CD4-positive, CD25-positive, alpha-beta regulatory T cell (primary cell): ENCODE measurements at regions not wholly inside any gene's neighbourhood (a gene's known extent, or its start where the extent isn't known, plus 50 kb on each side); places are given as distances from the start of the nearest gene placed in this dataset.
A peak's percentile ranks its signal among the peaks of the same experiment; 100 is the strongest.
"Not testable (repeated sequence)": the region's sequence is repeated elsewhere in the genome, so short reads cannot be mapped to it uniquely, and the experiment has no call there.

Source experiments
- ATAC-seq, 2 donors: fragments of 150-1000 bp; cut with Tn5 transposase; one replicate each; pipeline ENCODE4 v1.10.0; 2021; ENCODE audit warnings: low read depth in 2 of 2, moderate number of reproducible peaks in 2 of 2, moderate library complexity in 1 of 2
- DNase-seq, 3 donors: peaks; one replicate each; pipeline versions ENCODE4 v3.0.0 to v3.0.0-alpha.2; 2012 to 2022; ENCODE audit warnings: mixed read lengths in 1 of 3
- H3K27ac ChIP-seq: one replicate; pipeline ENCODE4 v1.7.0; 2013; ENCODE audit warnings: mild to moderate bottlenecking, low read length; ENCODE audit not compliant: insufficient read depth, poor library complexity, severe bottlenecking
- H3K27me3 ChIP-seq: one replicate; pipeline ENCODE4 v1.7.0; 2013; ENCODE audit warnings: low read length; ENCODE audit not compliant: control insufficient read depth, insufficient read depth
- H3K36me3 ChIP-seq: one replicate; pipeline ENCODE4 v1.7.0; 2013; ENCODE audit warnings: mild to moderate bottlenecking, low read length, moderate library complexity; ENCODE audit not compliant: control insufficient read depth, insufficient read depth
- H3K4me1 ChIP-seq: 2 replicates; pipeline ENCODE4 v1.7.0; 2013; ENCODE audit warnings: mild to moderate bottlenecking, low read length; ENCODE audit not compliant: insufficient read depth, control insufficient read depth, poor library complexity, severe bottlenecking
- H3K4me3 ChIP-seq: one replicate; pipeline ENCODE4 v1.7.0; 2013; ENCODE audit warnings: low read depth, mild to moderate bottlenecking, low read length, moderate library complexity
- H3K9me3 ChIP-seq, 2 experiments: 1 replicate in 1 of 2; 2 replicates in 1 of 2; pipeline ENCODE4 v1.7.0; 2013; ENCODE audit warnings: low read length in 2 of 2, mild to moderate bottlenecking in 1 of 2, moderate library complexity in 1 of 2; ENCODE audit not compliant: control insufficient read depth in 2 of 2
- H3K27ac Mint-ChIP-seq, 3 donors: one replicate each; pipeline ENCODE4 v1.8.0; 2020 to 2022; ENCODE audit warnings: mild to moderate bottlenecking in 3 of 3, mixed read lengths in 3 of 3, moderate library complexity in 2 of 3
- H3K27me3 Mint-ChIP-seq: one replicate; pipeline ENCODE4 v1.8.0; 2022; ENCODE audit warnings: mild to moderate bottlenecking, mixed read lengths
- H3K36me3 Mint-ChIP-seq: one replicate; pipeline ENCODE4 v1.8.0; 2020; ENCODE audit warnings: mixed read lengths
- H3K4me1 Mint-ChIP-seq, 4 donors: one replicate each; pipeline ENCODE4 v1.8.0; 2020 to 2022; ENCODE audit warnings: mixed read lengths in 4 of 4, mild to moderate bottlenecking in 1 of 4
- H3K4me3 Mint-ChIP-seq, 4 donors: one replicate each; pipeline ENCODE4 v1.8.0; 2020 to 2022; ENCODE audit warnings: mild to moderate bottlenecking in 4 of 4, mixed read lengths in 4 of 4, moderate library complexity in 3 of 4
- H3K9me3 Mint-ChIP-seq, 7 donors: one replicate each; pipeline ENCODE4 v1.8.0; 2020 to 2022; ENCODE audit warnings: mixed read lengths in 7 of 7, mild to moderate bottlenecking in 3 of 7, moderate library complexity in 2 of 7

DNA sequence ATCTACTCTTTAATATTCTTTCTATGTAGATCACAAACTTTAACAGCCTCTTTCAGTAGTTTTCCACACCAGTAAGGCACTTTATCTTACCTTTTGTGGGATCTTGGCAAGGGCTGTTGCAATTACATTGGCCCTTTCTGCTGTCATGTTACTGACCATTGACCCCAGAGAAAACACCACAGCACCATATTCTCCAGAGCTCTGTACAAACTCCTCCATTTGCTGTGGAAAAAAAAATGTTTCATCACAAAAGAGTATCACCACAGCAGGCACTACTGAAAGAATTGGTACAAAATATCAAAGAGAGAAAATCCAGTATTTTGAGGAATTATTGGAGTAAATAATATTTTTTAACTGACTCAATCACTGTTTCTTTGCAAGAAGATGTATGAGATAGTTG lies 62.3 kb upstream of the UGT2A3 start:
- not testable (repeated sequence) for ATAC-seq, H3K9me3 Mint-ChIP-seq, H3K27ac Mint-ChIP-seq

DNA sequence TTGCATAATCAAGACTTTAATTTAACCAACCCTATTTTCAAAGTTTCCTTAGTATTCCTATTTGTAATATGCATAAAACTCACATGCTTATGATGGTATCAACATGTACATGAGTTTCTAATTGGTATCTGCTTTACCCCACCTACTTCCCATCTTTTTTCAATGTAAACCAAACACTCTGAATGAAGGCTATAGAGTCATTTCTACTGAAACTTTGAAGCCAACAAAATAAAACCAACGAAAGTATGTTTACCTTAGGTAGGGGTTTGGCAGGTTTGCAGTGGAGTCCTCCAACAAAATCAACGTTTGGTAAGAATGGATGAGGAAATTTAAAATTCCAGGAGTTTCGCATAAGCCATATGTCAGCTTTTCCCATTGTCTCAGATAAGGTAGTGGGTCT lies 66.4 kb upstream of the UGT2A3 start:
- not testable (repeated sequence) for H3K36me3 ChIP-seq, H3K4me3 Mint-ChIP-seq, H3K4me1 ChIP-seq, H3K27ac ChIP-seq, H3K27me3 Mint-ChIP-seq, H3K4me1 Mint-ChIP-seq, ATAC-seq, H3K27me3 ChIP-seq, H3K27ac Mint-ChIP-seq, DNase-seq, H3K9me3 ChIP-seq, H3K4me3 ChIP-seq, H3K9me3 Mint-ChIP-seq, H3K36me3 Mint-ChIP-seq

More for the DNA sequence above, 62.3 kb upstream of the UGT2A3 start:
- not testable (repeated sequence) for H3K9me3 ChIP-seq, H3K36me3 Mint-ChIP-seq, DNase-seq, H3K27me3 Mint-ChIP-seq, H3K27ac ChIP-seq, H3K4me3 Mint-ChIP-seq, H3K27me3 ChIP-seq, H3K4me1 Mint-ChIP-seq, H3K36me3 ChIP-seq, H3K4me1 ChIP-seq, H3K4me3 ChIP-seq

DNA sequence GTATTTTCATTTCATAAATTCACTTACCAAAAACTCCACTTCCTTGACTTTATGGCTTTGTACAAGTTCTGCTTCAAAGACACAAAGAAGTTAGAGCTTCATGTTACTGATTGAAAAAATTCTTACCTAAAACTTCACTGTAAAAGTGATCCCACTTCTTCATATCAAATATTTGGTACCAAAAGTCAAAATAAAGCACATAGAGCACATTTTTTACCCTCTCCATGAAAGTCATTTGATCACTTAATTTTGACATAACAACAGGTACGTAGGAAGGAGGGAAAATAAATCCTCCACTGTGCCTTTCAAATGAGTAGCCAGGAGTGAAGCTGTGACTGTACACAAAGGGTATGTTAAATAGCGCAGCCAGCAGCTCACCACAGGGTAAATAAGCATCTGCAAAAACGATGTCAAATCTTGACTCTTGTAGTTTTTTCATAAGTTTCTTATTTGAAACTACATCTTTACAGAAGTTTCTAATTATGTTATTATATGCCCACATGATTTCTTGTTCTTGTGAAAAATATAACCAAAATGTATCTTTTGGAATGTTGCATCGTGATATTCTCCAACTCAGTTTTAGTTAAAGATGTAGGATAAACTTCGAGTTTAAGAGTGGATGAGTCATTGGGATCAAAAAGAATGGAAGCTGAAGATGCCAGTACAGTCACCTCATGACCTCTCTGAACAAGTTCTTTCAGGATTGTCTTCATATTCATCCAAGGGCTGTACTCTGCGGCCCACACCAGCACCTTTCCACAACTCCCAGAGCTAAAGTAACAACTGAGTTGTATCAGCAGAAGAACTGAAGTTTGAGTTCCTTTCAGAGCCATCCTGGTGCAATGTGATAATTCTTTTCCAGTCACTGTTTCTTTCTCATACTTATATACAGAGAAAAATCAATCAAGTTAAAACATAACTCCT lies 68.2 kb upstream of the UGT2A3 start:
- not testable (repeated sequence) for H3K9me3 Mint-ChIP-seq, H3K27ac Mint-ChIP-seq, ATAC-seq, H3K36me3 Mint-ChIP-seq, H3K4me1 ChIP-seq, H3K4me3 ChIP-seq, DNase-seq, H3K4me3 Mint-ChIP-seq, H3K4me1 Mint-ChIP-seq, H3K27ac ChIP-seq, H3K36me3 ChIP-seq, H3K27me3 Mint-ChIP-seq, H3K27me3 ChIP-seq, H3K9me3 ChIP-seq

DNA sequence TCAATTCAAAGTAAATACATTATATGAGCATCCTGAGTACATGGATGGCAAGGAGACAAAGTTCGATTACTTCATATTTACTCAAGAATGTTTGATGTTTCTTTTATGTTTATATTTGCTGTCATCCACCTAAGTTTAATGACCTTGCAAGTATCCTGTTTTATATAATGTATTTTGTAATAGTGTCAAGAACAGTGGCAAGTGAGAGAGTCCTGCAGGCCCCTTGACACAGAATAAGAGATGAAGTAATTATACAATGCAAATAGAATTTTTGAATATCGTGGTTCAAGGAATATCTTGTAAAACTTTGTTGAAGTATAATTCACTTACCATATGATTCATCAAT lies 68.8 kb upstream of the UGT2A3 start:
- H3K4me1 ChIP-seq, DNase-seq, H3K27me3 Mint-ChIP-seq, ATAC-seq, H3K4me1 Mint-ChIP-seq, H3K9me3 ChIP-seq, H3K27ac ChIP-seq, H3K36me3 Mint-ChIP-seq, H3K27ac Mint-ChIP-seq, H3K27me3 ChIP-seq, H3K9me3 Mint-ChIP-seq, H3K4me3 Mint-ChIP-seq, H3K4me3 ChIP-seq, H3K36me3 ChIP-seq: not testable (repeated sequence)

DNA sequence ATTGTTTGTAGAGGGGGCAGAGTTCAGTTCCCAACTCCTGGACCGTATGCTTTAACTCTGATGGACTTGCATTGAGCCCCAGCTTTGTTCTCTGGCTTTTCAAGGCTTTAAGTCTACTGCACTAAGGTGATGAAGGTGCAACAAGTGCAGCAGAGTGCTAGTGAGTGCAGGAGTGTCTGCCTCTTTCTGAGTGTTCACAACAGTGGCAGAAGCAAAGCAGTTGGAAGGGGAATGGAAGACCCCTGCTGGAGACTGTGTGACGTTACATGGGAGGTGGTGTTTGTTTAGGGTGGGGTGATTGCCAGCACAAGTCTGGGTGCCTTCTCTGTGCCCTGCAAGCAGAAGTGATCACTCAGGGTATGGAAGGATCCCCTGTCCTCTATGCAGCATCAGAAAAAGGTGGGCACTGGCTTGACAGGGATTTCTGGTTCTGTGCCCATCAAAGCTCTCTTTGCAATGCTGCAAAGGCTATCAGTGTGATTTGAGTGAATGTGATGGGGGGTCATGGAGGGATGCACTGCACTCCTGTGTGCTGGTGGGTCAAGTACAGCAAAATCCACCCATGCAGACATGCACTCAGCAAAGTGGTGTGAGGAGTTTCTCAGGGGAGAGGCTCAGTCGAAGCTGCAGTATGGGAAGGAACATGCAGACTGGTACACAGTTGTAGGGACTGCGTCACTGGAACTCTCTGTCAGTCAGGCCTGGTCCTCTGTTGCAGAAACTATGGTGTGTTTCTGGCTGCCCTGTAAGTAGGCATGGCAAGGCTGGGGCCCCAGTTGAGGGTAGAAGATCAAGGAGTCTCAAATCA lies 70.9 kb upstream of the UGT2B7 start:
- no peaks in the 10 kb centered on the region for H3K4me1 Mint-ChIP-seq
- H3K4me3 ChIP-seq: no peak overlapping the region
- H3K36me3 Mint-ChIP-seq: no peaks in the 10 kb centered on the region
- ATAC-seq (no peak), DNase-seq (peak in 1 of 3 donors; percentile 4)
- no peaks in the 10 kb centered on the region for H3K27me3 Mint-ChIP-seq
- H3K27me3 ChIP-seq: no peaks in the 10 kb centered on the region
- no peaks in the 10 kb centered on the region for H3K36me3 ChIP-seq
- H3K9me3 Mint-ChIP-seq: no peaks in the 10 kb centered on the region
- H3K4me1 ChIP-seq: no peaks in the 10 kb centered on the region
- H3K27ac Mint-ChIP-seq: no peak overlapping the region
- no peak overlapping the region for H3K27ac ChIP-seq
- no peak overlapping the region for H3K4me3 Mint-ChIP-seq
- H3K9me3 ChIP-seq: no peaks in the 10 kb centered on the region

DNA sequence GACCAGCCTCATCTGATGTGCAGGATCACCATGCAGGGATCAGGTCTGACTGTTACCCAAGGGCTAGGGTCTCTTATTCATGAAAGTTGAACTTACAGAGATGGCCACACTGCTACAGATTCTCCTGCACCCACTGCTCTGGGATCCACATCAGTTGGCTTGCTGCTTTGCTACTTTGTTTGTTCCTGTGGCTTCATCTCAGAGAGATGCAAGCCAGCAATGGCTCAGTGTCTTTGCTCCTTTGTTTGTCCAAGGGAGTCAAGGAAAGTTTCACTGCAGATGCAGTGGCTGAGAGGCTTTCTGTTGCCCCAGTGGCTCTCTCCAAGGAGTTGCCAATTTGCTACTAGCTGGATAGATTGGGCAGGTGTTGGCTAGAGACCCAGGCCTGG lies 70.3 kb upstream of the UGT2B7 start:
- Mint-ChIP-seq H3K36me3 (no peaks in the 10 kb centered on the region), H3K4me1 (no peaks in the 10 kb centered on the region), H3K9me3 (no peaks in the 10 kb centered on the region), H3K27ac (no peak overlapping the region), H3K4me3 (no peak overlapping the region), H3K27me3 (no peaks in the 10 kb centered on the region)
- no peak overlapping the region for H3K4me3 ChIP-seq
- H3K36me3 ChIP-seq: no peaks in the 10 kb centered on the region
- DNase-seq (no peak), ATAC-seq (no peak)
- no peaks in the 10 kb centered on the region for H3K27me3 ChIP-seq
- H3K27ac ChIP-seq: no peak overlapping the region
- H3K4me1 ChIP-seq: no peaks in the 10 kb centered on the region
- H3K9me3 ChIP-seq: no peaks in the 10 kb centered on the region

DNA sequence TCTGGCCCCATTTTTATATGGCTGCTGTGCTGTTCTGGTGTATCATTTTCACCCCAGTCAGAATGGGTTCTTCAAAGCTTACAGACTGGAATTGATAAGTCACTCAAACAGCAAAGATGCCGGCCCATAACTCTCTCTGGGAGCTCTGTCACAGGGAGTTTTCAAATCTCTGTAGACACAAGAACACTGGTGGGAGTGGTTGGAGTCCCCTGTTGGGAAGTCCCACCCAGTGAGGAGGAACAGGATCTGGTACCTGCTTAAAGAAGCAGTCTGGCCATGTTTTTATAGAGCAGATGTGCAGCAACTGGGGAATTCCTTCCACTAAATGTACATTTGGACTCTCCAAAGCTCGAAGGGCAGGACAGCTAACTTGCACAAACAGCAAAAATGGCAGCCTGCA lies 69.3 kb upstream of the UGT2B7 start:
- no peak overlapping the region for H3K4me3 Mint-ChIP-seq
- Histone ChIP-seq H3K27ac (no peak overlapping the region), H3K36me3 (no peaks in the 10 kb centered on the region), H3K4me1 (no peaks in the 10 kb centered on the region), H3K4me3 (no peak overlapping the region), H3K27me3 (no peaks in the 10 kb centered on the region), H3K9me3 (no peaks in the 10 kb centered on the region)
- DNase-seq: no peak
- H3K4me1 Mint-ChIP-seq: no peaks in the 10 kb centered on the region
- no peaks in the 10 kb centered on the region for H3K36me3 Mint-ChIP-seq
- ATAC-seq: no peak
- H3K27me3 Mint-ChIP-seq: no peaks in the 10 kb centered on the region
- H3K9me3 Mint-ChIP-seq: no peaks in the 10 kb centered on the region
- H3K27ac Mint-ChIP-seq: no peak overlapping the region

DNA sequence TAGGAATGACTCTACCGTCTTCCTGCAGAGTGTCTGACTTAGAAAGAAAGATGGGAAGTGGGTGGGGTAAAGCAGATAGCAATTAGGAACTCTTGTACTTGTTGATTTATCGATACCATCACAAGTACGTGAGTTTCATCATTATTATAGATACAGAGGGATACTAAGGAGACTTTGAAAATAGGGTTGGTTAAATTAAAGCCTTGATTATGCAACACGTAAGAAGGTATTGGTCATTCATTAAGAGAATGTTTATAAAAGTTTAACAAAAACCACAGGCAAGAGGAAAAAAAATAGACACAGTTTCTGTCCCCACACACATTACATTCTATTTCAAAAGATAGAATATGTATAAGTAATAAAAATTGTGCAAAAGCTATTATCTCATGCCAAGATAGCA lies 65.9 kb upstream of the UGT2B7 start:
- no peak overlapping the region for H3K27ac Mint-ChIP-seq
- H3K4me1 ChIP-seq: no peaks in the 10 kb centered on the region
- H3K27me3 ChIP-seq: no peaks in the 10 kb centered on the region
- H3K9me3 ChIP-seq: no peaks in the 10 kb centered on the region
- peaks cover 0 to 4% (median 0%) of the 10 kb centered on the region in 7 donors for H3K9me3 Mint-ChIP-seq
- no peaks in the 10 kb centered on the region for H3K27me3 Mint-ChIP-seq
- H3K27ac ChIP-seq: no peak overlapping the region
- no peak overlapping the region for H3K4me3 Mint-ChIP-seq
- no peaks in the 10 kb centered on the region for H3K36me3 Mint-ChIP-seq
- no peak for ATAC-seq
- H3K4me3 ChIP-seq: no peak overlapping the region
- H3K36me3 ChIP-seq: no peaks in the 10 kb centered on the region
- no peaks in the 10 kb centered on the region for H3K4me1 Mint-ChIP-seq
- DNase-seq: no peak
